ENCODE measurements at regions not wholly inside any gene's neighbourhood (a gene's known extent, or its start where the extent isn't known, plus 50 kb on each side); places are given as distances from the start of the nearest gene placed in this dataset.

DNA sequence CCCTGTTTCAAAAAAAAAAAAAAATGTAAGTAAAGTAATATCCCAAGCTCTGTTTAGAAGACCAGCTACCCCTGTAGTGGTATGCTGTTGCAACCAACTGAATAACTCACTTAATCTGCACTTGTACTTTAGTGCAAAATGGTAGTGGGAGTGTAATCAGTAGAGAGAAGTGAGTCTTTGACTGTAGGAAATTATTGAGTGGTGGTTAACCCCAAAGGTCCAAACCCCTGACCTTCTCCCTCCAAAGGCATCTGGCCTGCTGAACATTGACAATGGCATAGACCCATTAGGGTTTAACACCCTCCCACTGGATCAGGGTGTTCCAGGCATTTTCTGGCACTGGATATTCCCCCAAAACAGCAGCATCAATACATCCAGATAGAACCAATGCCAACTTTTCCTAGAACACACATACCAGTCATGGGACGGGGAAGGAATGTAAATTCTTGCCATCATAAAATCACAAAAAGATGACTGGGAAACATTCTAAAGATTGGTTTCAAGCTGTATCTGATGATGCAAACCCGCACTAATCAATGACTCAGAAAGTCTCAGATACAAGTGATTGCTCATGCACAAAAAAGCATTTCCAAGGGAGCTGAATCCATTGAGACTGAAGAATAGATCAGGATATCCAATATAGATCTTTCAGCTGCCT lies 110.3 kb downstream of the MRPL39 start:
- TF ChIP-seq, protein P1, sequence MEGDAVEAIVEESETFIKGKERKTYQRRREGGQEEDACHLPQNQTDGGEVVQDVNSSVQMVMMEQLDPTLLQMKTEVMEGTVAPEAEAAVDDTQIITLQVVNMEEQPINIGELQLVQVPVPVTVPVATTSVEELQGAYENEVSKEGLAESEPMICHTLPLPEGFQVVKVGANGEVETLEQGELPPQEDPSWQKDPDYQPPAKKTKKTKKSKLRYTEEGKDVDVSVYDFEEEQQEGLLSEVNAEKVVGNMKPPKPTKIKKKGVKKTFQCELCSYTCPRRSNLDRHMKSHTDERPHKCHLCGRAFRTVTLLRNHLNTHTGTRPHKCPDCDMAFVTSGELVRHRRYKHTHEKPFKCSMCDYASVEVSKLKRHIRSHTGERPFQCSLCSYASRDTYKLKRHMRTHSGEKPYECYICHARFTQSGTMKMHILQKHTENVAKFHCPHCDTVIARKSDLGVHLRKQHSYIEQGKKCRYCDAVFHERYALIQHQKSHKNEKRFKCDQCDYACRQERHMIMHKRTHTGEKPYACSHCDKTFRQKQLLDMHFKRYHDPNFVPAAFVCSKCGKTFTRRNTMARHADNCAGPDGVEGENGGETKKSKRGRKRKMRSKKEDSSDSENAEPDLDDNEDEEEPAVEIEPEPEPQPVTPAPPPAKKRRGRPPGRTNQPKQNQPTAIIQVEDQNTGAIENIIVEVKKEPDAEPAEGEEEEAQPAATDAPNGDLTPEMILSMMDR (IDR thresholded peaks at IDR 0.05): no peak
- FAIRE-seq: no peak
- intact Hi-C loops (cut with DNase I): no loop called here
- Histone ChIP-seq H3K27me3 (no peaks in the 10 kb centered on the region), H3K27ac (no peak overlapping the region), H3K4me3 (no peak overlapping the region), H3K9me3 (no peaks in the 10 kb centered on the region), H3K36me3 (no peaks in the 10 kb centered on the region), H3K4me1 (no peaks in the 10 kb centered on the region)
- ATAC-seq: no peak
- DNase-seq: no peak
- 54 to 83% methylated on average over 2 of the region's 2 CpGs for WGBS, 2 donors

DNA sequence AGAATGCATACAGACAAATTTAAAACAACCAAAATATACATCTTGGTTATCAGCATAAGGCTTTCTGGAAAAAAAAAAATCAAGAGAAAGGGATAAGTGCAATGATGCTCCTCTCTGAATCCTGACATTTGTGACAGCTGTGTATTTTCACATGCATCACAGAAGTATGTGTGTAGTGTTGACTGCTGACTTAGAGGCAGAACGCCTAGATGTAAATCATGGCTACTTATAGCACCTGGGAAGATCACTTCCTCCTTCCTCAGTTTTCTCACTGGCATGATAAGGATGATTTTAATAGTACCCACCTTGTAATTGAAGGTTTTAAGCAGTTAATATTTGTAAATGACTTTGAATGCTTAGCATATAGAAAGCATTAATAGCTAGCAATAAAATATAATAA lies 112.5 kb downstream of the MRPL39 start:
- H3K9me3 ChIP-seq: no peaks in the 10 kb centered on the region
- intact Hi-C loops (cut with DNase I): no loop called here
- FAIRE-seq: no peak
- 39 to 47% methylated on average over 1 of the region's 1 CpG for WGBS, 2 donors
- no peak overlapping the region for H3K27ac ChIP-seq
- no peaks in the 10 kb centered on the region for H3K4me1 ChIP-seq
- no peaks in the 10 kb centered on the region for H3K27me3 ChIP-seq
- no peak for ATAC-seq
- no peak overlapping the region for H3K4me3 ChIP-seq
- no peaks in the 10 kb centered on the region for H3K36me3 ChIP-seq
- DNase-seq: no peak
- TF ChIP-seq, protein P1 (IDR thresholded peaks at IDR 0.05): no peak

DNA sequence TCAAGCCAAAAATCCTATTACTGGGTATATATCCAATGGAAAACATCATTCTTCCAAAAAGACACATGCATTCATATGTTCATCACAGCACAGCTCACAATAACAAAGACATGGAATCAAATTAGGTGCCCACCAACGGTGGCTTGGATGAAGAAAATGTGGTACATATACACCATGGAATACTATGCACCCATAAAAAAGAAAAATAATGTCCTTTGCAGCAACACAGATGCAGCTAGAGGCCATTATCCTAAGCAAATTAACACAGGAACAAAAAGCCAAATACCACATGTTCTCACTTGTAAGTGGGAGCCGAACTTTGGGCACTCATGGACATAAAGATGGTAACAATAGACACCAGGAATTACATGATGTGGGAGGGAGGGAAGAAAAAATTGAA lies 113.6 kb downstream of the MRPL39 start:
- Histone ChIP-seq H3K36me3 (no peaks in the 10 kb centered on the region), H3K27ac (no peak overlapping the region), H3K4me1 (no peaks in the 10 kb centered on the region), H3K9me3 (no peaks in the 10 kb centered on the region), H3K27me3 (no peaks in the 10 kb centered on the region), H3K4me3 (no peak overlapping the region)
- TF ChIP-seq, protein P1 (IDR thresholded peaks at IDR 0.05): no peak
- DNase-seq (no peak), ATAC-seq (no peak), FAIRE-seq (no peak)
- intact Hi-C loops (cut with DNase I): no loop called here
- WGBS, 2 donors: 72 to 86% methylated on average over 2 of the region's 2 CpGs

DNA sequence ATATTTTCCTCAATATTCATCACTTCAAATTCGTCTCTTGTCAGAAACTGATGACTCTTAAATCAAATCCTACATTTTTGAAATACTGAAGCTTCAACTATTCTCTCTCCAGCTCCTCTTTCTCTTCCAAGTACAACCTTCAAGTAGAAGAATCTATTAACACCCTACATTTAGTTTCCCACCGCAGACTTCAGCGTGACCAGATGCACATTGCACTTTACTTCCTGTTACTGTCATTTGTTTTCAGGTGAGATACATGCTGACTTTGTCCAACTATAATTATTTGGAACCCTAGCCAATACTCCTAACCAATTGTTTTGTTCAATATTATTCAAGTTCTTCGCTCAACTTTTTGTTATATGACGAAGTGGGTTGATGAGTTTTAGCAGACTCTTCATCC lies 116.0 kb downstream of the MRPL39 start:
- no peak overlapping the region for H3K4me3 ChIP-seq
- FAIRE-seq (no peak), ATAC-seq (no peak), DNase-seq (no peak)
- intact Hi-C loops (cut with DNase I): no loop called here
- H3K4me1 ChIP-seq: no peaks in the 10 kb centered on the region
- H3K9me3 ChIP-seq: no peaks in the 10 kb centered on the region
- no peaks in the 10 kb centered on the region for H3K36me3 ChIP-seq
- no peaks in the 10 kb centered on the region for H3K27me3 ChIP-seq
- WGBS, 2 donors: 62 to 77% methylated on average over 5 of the region's 5 CpGs
- H3K27ac ChIP-seq: no peak overlapping the region
- TF ChIP-seq, protein P1 (IDR thresholded peaks at IDR 0.05): no peak

DNA sequence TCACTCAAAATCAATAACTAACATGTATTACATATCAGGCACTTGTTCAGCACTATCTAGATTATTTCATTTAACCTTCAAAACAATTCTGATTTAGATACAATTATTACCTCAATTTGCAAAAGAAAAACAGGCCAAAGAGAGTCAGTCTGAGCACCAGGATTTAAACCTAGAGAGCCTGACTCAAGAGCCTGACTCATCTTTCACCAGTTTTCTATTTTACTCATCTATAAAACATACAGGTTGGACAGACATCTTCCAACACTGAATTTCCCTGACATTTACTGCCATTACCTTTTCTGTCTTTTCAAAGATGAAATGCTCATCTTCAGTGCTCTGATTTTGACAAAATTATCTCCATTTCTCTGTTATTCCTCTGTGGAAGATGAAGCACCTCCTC lies 116.5 kb downstream of the MRPL39 start:
- no peak for ATAC-seq
- Histone ChIP-seq H3K4me1 (no peaks in the 10 kb centered on the region), H3K27ac (no peak overlapping the region), H3K9me3 (no peaks in the 10 kb centered on the region), H3K36me3 (no peaks in the 10 kb centered on the region), H3K4me3 (no peak overlapping the region), H3K27me3 (no peaks in the 10 kb centered on the region)
- TF ChIP-seq, protein P1 (IDR thresholded peaks at IDR 0.05): no peak
- no peak for DNase-seq
- intact Hi-C loops (cut with DNase I): no loop called here
- no peak for FAIRE-seq

Data from pancreas (tissue), 10 donors.